NCI-H2196 (cell line): ENCODE measurements at regions not wholly inside any gene's neighbourhood (a gene's known extent, or its start where the extent isn't known, plus 50 kb on each side); places are given as distances from the start of the nearest gene placed in this dataset.
"Not testable (repeated sequence)": the region's sequence is repeated elsewhere in the genome, so short reads cannot be mapped to it uniquely, and the experiment has no call there.

ENCODE experiments used
- DNase-seq: peaks from one replicate; lab custom pipeline; 2025; ENCODE audit not compliant: unreplicated experiment; lab: John Stamatoyannopoulos, UW

GRCh38 chr7:142571581-142571980 lies 177.7 kb upstream of the PRSS1 start:
- DNase-seq, result no peak

- DNase-seq, result no peak
These were observed 179.4 kb upstream of the PRSS1 start for GRCh38 chr7:142569851-142570250.

GRCh38 chr7:142568435-142569097 lies 180.7 kb upstream of the PRSS1 start:
- no peak for DNase-seq

GRCh38 chr7:142567201-142568075 lies 181.8 kb upstream of the PRSS1 start:
- DNase-seq, result no peak

DNA sequence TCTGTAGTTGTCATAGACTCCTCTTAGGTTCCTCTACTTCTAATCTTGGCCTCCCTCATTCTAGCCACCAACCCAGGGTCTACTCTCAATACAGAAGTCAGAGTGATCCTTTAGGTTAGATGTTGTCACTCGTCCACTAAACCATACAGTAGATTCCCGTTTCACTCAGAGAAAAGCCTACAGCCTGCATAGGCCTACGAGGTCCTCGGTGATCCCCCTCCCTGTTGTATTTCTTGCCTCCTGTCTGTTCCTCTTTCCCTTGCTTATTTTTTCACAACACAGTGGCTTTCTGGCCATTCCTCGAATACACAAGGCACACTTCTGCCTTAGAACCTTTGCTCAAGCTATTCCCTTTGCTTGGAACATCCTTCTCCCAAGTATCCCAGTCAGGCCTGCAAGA lies 183.0 kb upstream of the PRSS1 start:
- DNase-seq, result no peak

- DNase-seq, result not testable (repeated sequence)
These were observed 185.1 kb upstream of the PRSS1 start for GRCh38 chr7:142564125-142564524.

GRCh38 chr7:142563470-142563869 lies 185.8 kb upstream of the PRSS1 start:
- DNase-seq, result no peak

- no peak for DNase-seq
These were observed 186.6 kb upstream of the PRSS1 start for GRCh38 chr7:142562688-142563087.

GRCh38 chr7:142561396-142561795 lies 187.9 kb upstream of the PRSS1 start:
- DNase-seq, result not testable (repeated sequence)

GRCh38 chr7:142560770-142561169 lies 188.5 kb upstream of the PRSS1 start:
- not testable (repeated sequence) for DNase-seq

- no peak for DNase-seq
These were observed 189.1 kb upstream of the PRSS1 start for GRCh38 chr7:142560166-142560565.

DNA sequence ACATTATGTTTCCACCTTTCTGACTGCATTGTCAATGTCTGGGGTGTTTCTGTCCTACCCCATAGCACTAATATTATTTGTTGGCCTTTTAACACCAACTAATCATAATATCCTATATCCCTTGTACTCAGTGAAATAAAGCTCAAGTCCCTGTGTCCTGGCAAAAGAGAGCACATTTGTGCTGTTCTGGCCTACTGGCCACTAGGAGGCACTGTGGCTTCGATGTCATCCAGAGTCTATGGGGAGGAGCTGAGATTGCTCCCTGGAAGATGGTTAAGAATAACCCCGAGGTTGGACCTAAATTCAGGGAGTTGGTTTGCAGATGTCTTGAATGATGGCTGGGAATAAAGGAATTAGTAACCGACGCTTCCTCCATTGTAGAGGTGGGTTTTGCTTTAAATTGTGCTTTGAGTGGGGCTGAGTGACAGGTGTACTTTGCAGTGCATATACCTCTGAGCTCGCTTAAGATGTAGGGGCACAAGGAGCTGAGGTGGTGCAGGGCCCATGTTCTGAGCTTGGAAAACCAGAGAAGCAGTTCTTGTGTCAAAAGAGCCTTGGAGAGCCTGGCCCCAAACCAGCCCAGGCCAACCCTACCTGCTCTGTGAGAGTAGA lies 191.2 kb upstream of the PRSS1 start:
- no peak for DNase-seq

GRCh38 chr7:142556740-142557139 lies 192.5 kb upstream of the PRSS1 start:
- no peak for DNase-seq

- no peak for DNase-seq
These were observed 194.4 kb upstream of the PRSS1 start for GRCh38 chr7:142554560-142555532.

- no peak for DNase-seq
These were observed 196.1 kb upstream of the PRSS1 start for GRCh38 chr7:142553216-142553615.

- DNase-seq, result no peak
These were observed 200.3 kb upstream of the PRSS1 start for GRCh38 chr7:142548978-142549377.

GRCh38 chr7:142546452-142546851 lies 202.8 kb upstream of the PRSS1 start:
- DNase-seq, result no peak

- DNase-seq, result no peak
These were observed 206.3 kb upstream of the PRSS1 start for GRCh38 chr7:142542942-142543341.

DNA sequence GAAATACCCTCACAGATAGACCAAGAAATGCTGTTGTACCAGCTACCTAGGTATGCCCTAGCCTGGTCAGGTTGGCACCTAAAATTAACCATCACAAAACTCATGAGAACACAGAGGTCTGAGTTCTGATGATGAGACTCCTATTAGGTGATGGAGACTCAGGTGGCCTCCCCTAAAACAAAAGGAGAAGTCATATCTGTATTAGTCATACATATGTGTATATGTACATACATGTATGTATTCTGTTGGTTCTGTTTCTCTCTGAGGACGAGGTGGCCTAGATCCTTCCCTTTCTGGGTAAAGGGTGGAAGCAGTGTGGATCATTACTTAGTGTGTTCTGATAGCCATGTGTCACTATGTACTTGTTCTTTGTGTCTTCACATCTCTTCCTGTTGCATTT lies 207.2 kb upstream of the PRSS1 start:
- DNase-seq, result no peak

DNA sequence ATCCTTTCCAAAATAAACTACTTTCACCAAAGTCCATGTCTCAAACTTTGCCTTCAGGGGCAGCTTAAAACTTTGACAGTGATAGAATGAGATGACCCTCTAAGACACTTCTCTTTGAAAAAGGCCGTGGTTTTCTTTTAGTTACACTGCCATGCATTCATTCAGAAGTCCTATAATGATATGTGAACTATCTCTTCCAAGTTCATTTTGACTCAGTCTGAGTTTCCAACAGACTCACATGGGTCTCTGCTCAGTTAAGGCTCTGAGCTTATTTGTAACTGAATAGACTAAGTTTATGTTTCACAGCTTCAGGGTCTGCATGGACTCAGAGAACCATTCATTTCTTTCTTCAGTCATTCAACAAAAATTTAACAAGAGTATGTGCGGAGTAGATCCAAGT lies 208.9 kb upstream of the PRSS1 start:
- DNase-seq, result no peak

GRCh38 chr7:142539901-142540300 lies 209.4 kb upstream of the PRSS1 start:
- no peak for DNase-seq
